ENCODE measurements at regions not wholly inside any gene's neighbourhood (a gene's known extent, or its start where the extent isn't known, plus 50 kb on each side); places are given as distances from the start of the nearest gene placed in this dataset.

- Mint-ChIP-seq H3K4me3 (ENCODE audit: unreplicated experiment) (no peak overlapping the region), H3K27ac (ENCODE audit: unreplicated experiment) (no peak overlapping the region), H3K4me1 (ENCODE audit: unreplicated experiment) (peaks cover 11% of the 10 kb centered on the region), H3K36me3 (ENCODE audit: unreplicated experiment) (peaks cover 2% of the 10 kb centered on the region), H3K27me3 (ENCODE audit: unreplicated experiment) (no peaks in the 10 kb centered on the region), H3K9me3 (ENCODE audit: unreplicated experiment) (no peaks in the 10 kb centered on the region)
- no peak for DNase-seq (ENCODE audit: extremely low spot score, unreplicated experiment)
- TF ChIP-seq CTCF (IDR thresholded peaks at IDR 0.05) = no peak
These were observed 232.6 kb upstream of the TPM1 start for GRCh38 chr15:62809968-62810260.

GRCh38 chr15:62812515-62812835 is 230.1 kb upstream of the TPM1 start:
- Mint-ChIP-seq H3K36me3 (ENCODE audit: unreplicated experiment) (no peaks in the 10 kb centered on the region), H3K27me3 (ENCODE audit: unreplicated experiment) (no peaks in the 10 kb centered on the region), H3K27ac (ENCODE audit: unreplicated experiment) (no peak overlapping the region), H3K9me3 (ENCODE audit: unreplicated experiment) (no peaks in the 10 kb centered on the region), H3K4me1 (ENCODE audit: unreplicated experiment) (peaks cover 11% of the 10 kb centered on the region), H3K4me3 (ENCODE audit: unreplicated experiment) (no peak overlapping the region)
- no peak for DNase-seq (ENCODE audit: extremely low spot score, unreplicated experiment)
- TF ChIP-seq CTCF (IDR thresholded peaks at IDR 0.05) = no peak

- Mint-ChIP-seq H3K36me3 (ENCODE audit: unreplicated experiment) (no peaks in the 10 kb centered on the region), H3K27me3 (ENCODE audit: unreplicated experiment) (no peaks in the 10 kb centered on the region), H3K27ac (ENCODE audit: unreplicated experiment) (no peak overlapping the region), H3K4me1 (ENCODE audit: unreplicated experiment) (peaks cover 2% of the 10 kb centered on the region), H3K9me3 (ENCODE audit: unreplicated experiment) (no peaks in the 10 kb centered on the region), H3K4me3 (ENCODE audit: unreplicated experiment) (no peak overlapping the region)
- DNase-seq (ENCODE audit: extremely low spot score, unreplicated experiment) = no peak
- no peak for TF ChIP-seq CTCF (IDR thresholded peaks at IDR 0.05)
These were observed 226.0 kb upstream of the TPM1 start for GRCh38 chr15:62816342-62817069.

GRCh38 chr15:62818691-62819090 is 223.9 kb upstream of the TPM1 start:
- Mint-ChIP-seq H3K27ac (ENCODE audit: unreplicated experiment) (no peak overlapping the region), H3K4me3 (ENCODE audit: unreplicated experiment) (no peak overlapping the region), H3K4me1 (ENCODE audit: unreplicated experiment) (peaks cover 7% of the 10 kb centered on the region), H3K36me3 (ENCODE audit: unreplicated experiment) (no peaks in the 10 kb centered on the region), H3K9me3 (ENCODE audit: unreplicated experiment) (no peaks in the 10 kb centered on the region), H3K27me3 (ENCODE audit: unreplicated experiment) (no peaks in the 10 kb centered on the region)
- TF ChIP-seq CTCF (IDR thresholded peaks at IDR 0.05) = no peak
- no peak for DNase-seq (ENCODE audit: extremely low spot score, unreplicated experiment)

- no peak for TF ChIP-seq CTCF (IDR thresholded peaks at IDR 0.05)
- no peak overlapping the region for H3K27ac Mint-ChIP-seq (ENCODE audit: unreplicated experiment)
- H3K4me1 Mint-ChIP-seq (ENCODE audit: unreplicated experiment) = peaks cover 25% of the 10 kb centered on the region
- no peaks in the 10 kb centered on the region for H3K36me3 Mint-ChIP-seq (ENCODE audit: unreplicated experiment)
- DNase-seq (ENCODE audit: extremely low spot score, unreplicated experiment) = no peak
- no peaks in the 10 kb centered on the region for H3K27me3 Mint-ChIP-seq (ENCODE audit: unreplicated experiment)
- H3K4me3 Mint-ChIP-seq (ENCODE audit: unreplicated experiment) = no peak overlapping the region
- no peaks in the 10 kb centered on the region for H3K9me3 Mint-ChIP-seq (ENCODE audit: unreplicated experiment)
These were observed 221.0 kb upstream of the TPM1 start for GRCh38 chr15:62821384-62822131.

Measured in osteocyte (in vitro differentiated cells).